Activated naive CD4-positive, alpha-beta T cell treated with anti-CD3 and anti-CD28 coated beads for 36 hours (primary cell): ENCODE measurements at regions not wholly inside any gene's neighbourhood (a gene's known extent, or its start where the extent isn't known, plus 50 kb on each side); places are given as distances from the start of the nearest gene placed in this dataset.
"Not testable (repeated sequence)": the region's sequence is repeated elsewhere in the genome, so short reads cannot be mapped to it uniquely, and the experiment has no call there.

Experiments used
- CTCF ChIA-PET: fragments of 350-600 bp; sonication (Branson Sonifier 250); formaldehyde crosslinking; loops from one replicate; lab custom pipeline; 2021; ENCODE audit warnings: antibody characterized with exemption; lab: Charles Lee
- DNase-seq: peaks from one replicate; pipeline ENCODE4 v3.0.0-alpha.2; 2020
- H3K27ac Mint-ChIP-seq: one replicate; pipeline ENCODE4 v1.8.0; 2021; ENCODE audit warnings: mild to moderate bottlenecking, mixed read lengths
- H3K27me3 Mint-ChIP-seq: one replicate; pipeline ENCODE4 v1.8.0; 2021; ENCODE audit warnings: low read depth, mixed read lengths
- H3K36me3 Mint-ChIP-seq: one replicate; pipeline ENCODE4 v1.8.0; 2021; ENCODE audit warnings: low read depth, mixed read lengths
- H3K4me1 Mint-ChIP-seq: one replicate; pipeline ENCODE4 v1.8.0; 2021; ENCODE audit warnings: low read depth, mixed read lengths
- H3K4me3 Mint-ChIP-seq: one replicate; pipeline ENCODE4 v1.8.0; 2021; ENCODE audit warnings: mild to moderate bottlenecking, moderate library complexity, mixed read lengths
- H3K9me3 Mint-ChIP-seq: one replicate; pipeline ENCODE4 v1.8.0; 2021; ENCODE audit warnings: mixed read lengths
- intact Hi-C: fragments of 100-400 bp; cut with micrococcal nuclease; formaldehyde crosslinking; loops from one replicate; pipeline ENCODE4 v1.15.1; 2023

DNA sequence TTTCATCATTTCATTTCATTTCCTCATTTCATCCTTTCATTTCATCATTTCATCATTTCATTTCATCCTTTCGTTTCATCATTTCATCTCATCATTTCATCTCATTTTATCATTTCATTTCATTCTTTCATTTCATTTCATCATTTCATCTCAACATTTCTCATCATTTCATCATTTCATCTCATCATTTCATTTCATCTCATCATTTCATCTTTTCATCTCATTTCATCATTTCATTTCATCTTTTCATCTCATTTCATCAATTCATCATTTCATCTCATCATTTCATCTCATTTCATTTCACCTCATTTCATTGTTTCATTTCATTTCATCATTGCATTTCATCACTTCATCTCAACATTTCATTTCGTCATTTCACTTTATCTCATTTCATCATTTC, 129.7 kb upstream of the TP53TG3 start:
- intact Hi-C loops, H3K36me3 Mint-ChIP-seq: not testable (repeated sequence)

More for the DNA sequence above, 129.7 kb upstream of the TP53TG3 start:
- H3K4me3 Mint-ChIP-seq, H3K27me3 Mint-ChIP-seq, CTCF ChIA-PET, H3K9me3 Mint-ChIP-seq, H3K4me1 Mint-ChIP-seq, H3K27ac Mint-ChIP-seq, DNase-seq: not testable (repeated sequence)
